COLO668 (cell line): ENCODE measurements at regions not wholly inside any gene's neighbourhood (a gene's known extent, or its start where the extent isn't known, plus 50 kb on each side); places are given as distances from the start of the nearest gene placed in this dataset.

ENCODE experiments used
- DNase-seq: peaks from one replicate; lab custom pipeline; 2025; ENCODE audit not compliant: unreplicated experiment; lab: John Stamatoyannopoulos, UW

- DNase-seq = no peak
Observed at GRCh38 chr11:87384078-87384729, 346.5 kb downstream of the TMEM135 start.

- DNase-seq = no peak
Observed at GRCh38 chr11:87374038-87374807, 336.5 kb downstream of the TMEM135 start.
